HG02571 (cell line): ENCODE measurements at regions not wholly inside any gene's neighbourhood (a gene's known extent, or its start where the extent isn't known, plus 50 kb on each side); places are given as distances from the start of the nearest gene placed in this dataset.

Source experiments
- ATAC-seq: cut with Tn5 transposase; IDR thresholded peaks from one replicate; pipeline ENCODE4 v1.9.1; 2021; ENCODE audit warnings: mild to moderate bottlenecking, moderate library complexity; ENCODE audit not compliant: unreplicated experiment

DNA sequence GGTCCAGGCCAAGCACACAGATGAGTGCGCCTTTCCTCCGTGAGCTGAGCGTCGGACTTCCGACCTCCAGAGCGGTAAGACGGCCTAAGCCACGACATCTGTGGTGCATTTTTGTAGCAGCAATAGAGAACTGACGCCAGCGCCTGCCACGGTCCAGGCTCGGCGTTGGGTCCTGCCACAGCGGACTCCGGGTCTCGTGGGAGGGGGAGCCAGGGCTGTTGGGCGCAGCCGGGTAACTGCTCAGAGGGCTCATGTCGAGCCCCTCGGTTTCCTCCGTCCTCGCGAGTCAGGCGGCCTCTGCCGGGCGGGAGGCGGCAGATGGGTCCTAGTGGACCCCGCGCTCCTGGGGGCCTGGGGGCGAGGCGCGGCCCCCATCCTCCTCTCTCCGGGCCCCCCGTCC is 216.1 kb downstream of the QKI start:
- no peak for ATAC-seq

GRCh38 chr6:163630096-163630495 is 215.6 kb downstream of the QKI start:
- ATAC-seq = no peak
